ENCODE measurements at regions not wholly inside any gene's neighbourhood (a gene's known extent, or its start where the extent isn't known, plus 50 kb on each side); places are given as distances from the start of the nearest gene placed in this dataset.

- CTCF ChIA-PET = interaction anchor here (1.0 to 3.6 kb wide), 3 partner anchors 8 to 183 kb away, joined by 4 to 17 read pairs (median 6); no protein-coding TSS in a partner anchor
- no peak overlapping the region for H3K4me2 ChIP-seq
- POLR2A ChIA-PET = no interaction called here
Measured at GRCh38 chr5:170442921-170443320, 53.8 kb upstream of the KCNMB1 start.

GRCh38 chr5:170442391-170442790 lies 53.2 kb upstream of the KCNMB1 start:
- Histone ChIP-seq H3K27me3 (ENCODE audit: insufficient read depth) (no peaks in the 10 kb centered on the region), H3K9me3 (no peaks in the 10 kb centered on the region), H3K9me2 (no peaks in the 10 kb centered on the region), H3K4me2 (no peak overlapping the region), H3K4me1 (ENCODE audit: control insufficient read depth in 1 of 2, insufficient read depth in 2 of 2, low read depth in 1 of 2, low read length in 1 of 2) (no peaks in the 10 kb centered on the region; a peak in 1 of 4 replicates), H3K36me3 (replicated peaks in 1 of 2; ENCODE audit: control insufficient read depth in 1 of 2, insufficient read depth in 2 of 2, low read length in 1 of 2) (no peaks in the 10 kb centered on the region), H3K4me3 (ENCODE audit: low read depth in 2 of 2, low read length in 1 of 2) (no peak overlapping the region), H4K20me1 (ENCODE audit: insufficient read depth) (no peaks in the 10 kb centered on the region), H3K79me2 (ENCODE audit: insufficient read depth) (no peaks in the 10 kb centered on the region), H2AFZ (ENCODE audit: low read depth) (no peak overlapping the region), H3K27ac (ENCODE audit: low read depth in 2 of 2, low read length in 1 of 2) (no peak overlapping the region), H3K9ac (no peak overlapping the region), H3F3A (replicated peaks; ENCODE audit: insufficient read depth) (no peaks in the 10 kb centered on the region)
- 100% methylated on average over 3 of the region's 5 CpGs for WGBS (ENCODE audit: low lambda C conversion rate)
- ChIA-PET POLR2A (no interaction called here), CTCF (interaction anchor here (1.0 to 1.4 kb wide), 4 partner anchors 173 to 192 kb away, joined by 3 to 5 read pairs (median 4); no protein-coding TSS in a partner anchor)
- no peak for DNase-seq
- TF ChIP-seq, protein P1, sequence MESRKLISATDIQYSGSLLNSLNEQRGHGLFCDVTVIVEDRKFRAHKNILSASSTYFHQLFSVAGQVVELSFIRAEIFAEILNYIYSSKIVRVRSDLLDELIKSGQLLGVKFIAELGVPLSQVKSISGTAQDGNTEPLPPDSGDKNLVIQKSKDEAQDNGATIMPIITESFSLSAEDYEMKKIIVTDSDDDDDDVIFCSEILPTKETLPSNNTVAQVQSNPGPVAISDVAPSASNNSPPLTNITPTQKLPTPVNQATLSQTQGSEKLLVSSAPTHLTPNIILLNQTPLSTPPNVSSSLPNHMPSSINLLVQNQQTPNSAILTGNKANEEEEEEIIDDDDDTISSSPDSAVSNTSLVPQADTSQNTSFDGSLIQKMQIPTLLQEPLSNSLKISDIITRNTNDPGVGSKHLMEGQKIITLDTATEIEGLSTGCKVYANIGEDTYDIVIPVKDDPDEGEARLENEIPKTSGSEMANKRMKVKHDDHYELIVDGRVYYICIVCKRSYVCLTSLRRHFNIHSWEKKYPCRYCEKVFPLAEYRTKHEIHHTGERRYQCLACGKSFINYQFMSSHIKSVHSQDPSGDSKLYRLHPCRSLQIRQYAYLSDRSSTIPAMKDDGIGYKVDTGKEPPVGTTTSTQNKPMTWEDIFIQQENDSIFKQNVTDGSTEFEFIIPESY (IDR thresholded peaks at IDR 0.05; ENCODE audit: borderline replicate concordance, low read depth) = no peak
- TF ChIP-seq, protein P2, sequence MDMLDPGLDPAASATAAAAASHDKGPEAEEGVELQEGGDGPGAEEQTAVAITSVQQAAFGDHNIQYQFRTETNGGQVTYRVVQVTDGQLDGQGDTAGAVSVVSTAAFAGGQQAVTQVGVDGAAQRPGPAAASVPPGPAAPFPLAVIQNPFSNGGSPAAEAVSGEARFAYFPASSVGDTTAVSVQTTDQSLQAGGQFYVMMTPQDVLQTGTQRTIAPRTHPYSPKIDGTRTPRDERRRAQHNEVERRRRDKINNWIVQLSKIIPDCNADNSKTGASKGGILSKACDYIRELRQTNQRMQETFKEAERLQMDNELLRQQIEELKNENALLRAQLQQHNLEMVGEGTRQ (IDR thresholded peaks at IDR 0.05; ENCODE audit: borderline replicate concordance, low read depth, low read length) = no peak
- TF ChIP-seq GABPA (IDR thresholded peaks at IDR 0.05; ENCODE audit: low read depth) = no peak
- no peak for TF ChIP-seq FOXJ3 (CRISPR knock-in tag; IDR thresholded peaks at IDR 0.05)
- TF ChIP-seq, protein P3, sequence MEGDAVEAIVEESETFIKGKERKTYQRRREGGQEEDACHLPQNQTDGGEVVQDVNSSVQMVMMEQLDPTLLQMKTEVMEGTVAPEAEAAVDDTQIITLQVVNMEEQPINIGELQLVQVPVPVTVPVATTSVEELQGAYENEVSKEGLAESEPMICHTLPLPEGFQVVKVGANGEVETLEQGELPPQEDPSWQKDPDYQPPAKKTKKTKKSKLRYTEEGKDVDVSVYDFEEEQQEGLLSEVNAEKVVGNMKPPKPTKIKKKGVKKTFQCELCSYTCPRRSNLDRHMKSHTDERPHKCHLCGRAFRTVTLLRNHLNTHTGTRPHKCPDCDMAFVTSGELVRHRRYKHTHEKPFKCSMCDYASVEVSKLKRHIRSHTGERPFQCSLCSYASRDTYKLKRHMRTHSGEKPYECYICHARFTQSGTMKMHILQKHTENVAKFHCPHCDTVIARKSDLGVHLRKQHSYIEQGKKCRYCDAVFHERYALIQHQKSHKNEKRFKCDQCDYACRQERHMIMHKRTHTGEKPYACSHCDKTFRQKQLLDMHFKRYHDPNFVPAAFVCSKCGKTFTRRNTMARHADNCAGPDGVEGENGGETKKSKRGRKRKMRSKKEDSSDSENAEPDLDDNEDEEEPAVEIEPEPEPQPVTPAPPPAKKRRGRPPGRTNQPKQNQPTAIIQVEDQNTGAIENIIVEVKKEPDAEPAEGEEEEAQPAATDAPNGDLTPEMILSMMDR (IDR thresholded peaks at IDR 0.05) = no peak
- TF ChIP-seq FOSL2 (IDR thresholded peaks at IDR 0.05; ENCODE audit: borderline replicate concordance, low read depth) = no peak
- TF ChIP-seq JUND (IDR thresholded peaks at IDR 0.05) = no peak
- no peak for TF ChIP-seq MEF2A (IDR thresholded peaks at IDR 0.05; ENCODE audit: borderline replicate concordance, low read depth)
- TF ChIP-seq RCOR1 (IDR thresholded peaks at IDR 0.05; ENCODE audit: low read length) = no peak
- TF ChIP-seq TAF1 (IDR thresholded peaks at IDR 0.05; ENCODE audit: borderline replicate concordance, low read depth, low read length) = no peak
- TF ChIP-seq NFIC (IDR thresholded peaks at IDR 0.05; ENCODE audit: borderline replicate concordance) = no peak
- TF ChIP-seq GATA2 (CRISPR knock-in tag; IDR thresholded peaks at IDR 0.05) = no peak
- no peak for TF ChIP-seq SMC3 (IDR thresholded peaks at IDR 0.05; ENCODE audit: low read depth, low read length)

More at GRCh38 chr5:170442921-170443320, 53.8 kb upstream of the KCNMB1 start:
- Histone ChIP-seq H3F3A (replicated peaks; ENCODE audit: insufficient read depth) (no peaks in the 10 kb centered on the region), H3K9ac (no peak overlapping the region), H3K9me3 (no peaks in the 10 kb centered on the region), H3K79me2 (ENCODE audit: insufficient read depth) (no peaks in the 10 kb centered on the region), H3K36me3 (replicated peaks in 1 of 2; ENCODE audit: control insufficient read depth in 1 of 2, insufficient read depth in 2 of 2, low read length in 1 of 2) (no peaks in the 10 kb centered on the region), H2AFZ (ENCODE audit: low read depth) (no peak overlapping the region), H3K27me3 (ENCODE audit: insufficient read depth) (no peaks in the 10 kb centered on the region), H3K9me2 (no peaks in the 10 kb centered on the region), H4K20me1 (ENCODE audit: insufficient read depth) (no peaks in the 10 kb centered on the region), H3K4me3 (ENCODE audit: low read depth in 2 of 2, low read length in 1 of 2) (no peak overlapping the region), H3K4me1 (ENCODE audit: control insufficient read depth in 1 of 2, insufficient read depth in 2 of 2, low read depth in 1 of 2, low read length in 1 of 2) (no peaks in the 10 kb centered on the region; a peak in 1 of 4 replicates), H3K27ac (ENCODE audit: low read depth in 2 of 2, low read length in 1 of 2) (no peak overlapping the region)
- TF ChIP-seq GABPA (IDR thresholded peaks at IDR 0.05; ENCODE audit: low read depth) (no peak), RAD21 (IDR thresholded peaks at IDR 0.05; ENCODE audit: low read length) (no peak), NFIC (IDR thresholded peaks at IDR 0.05; ENCODE audit: borderline replicate concordance) (no peak), MXI1 (IDR thresholded peaks at IDR 0.05; ENCODE audit: low read depth, low read length) (no peak), RFX5 (IDR thresholded peaks at IDR 0.05; ENCODE audit: low read length) (no peak), CHD2 (IDR thresholded peaks at IDR 0.05; ENCODE audit: low read length, partially characterized antibody) (no peak), RCOR1 (IDR thresholded peaks at IDR 0.05; ENCODE audit: low read length) (no peak), YY1 (IDR thresholded peaks at IDR 0.05; ENCODE audit: low read depth) (no peak), TCF12 (IDR thresholded peaks at IDR 0.05) (no peak), EP300 (IDR thresholded peaks at IDR 0.05; ENCODE audit: borderline replicate concordance in 1 of 2, low read depth in 1 of 2, low read length in 1 of 2) (no peak), RXRA (IDR thresholded peaks at IDR 0.05; ENCODE audit: borderline replicate concordance, low read depth) (no peak), FOSL2 (IDR thresholded peaks at IDR 0.05; ENCODE audit: borderline replicate concordance, low read depth) (no peak), FOXM1 (IDR thresholded peaks at IDR 0.05; ENCODE audit: low read depth) (no peak)
- TF ChIP-seq, protein P3 (IDR thresholded peaks at IDR 0.05) = no peak
- TF ChIP-seq, protein P4, sequence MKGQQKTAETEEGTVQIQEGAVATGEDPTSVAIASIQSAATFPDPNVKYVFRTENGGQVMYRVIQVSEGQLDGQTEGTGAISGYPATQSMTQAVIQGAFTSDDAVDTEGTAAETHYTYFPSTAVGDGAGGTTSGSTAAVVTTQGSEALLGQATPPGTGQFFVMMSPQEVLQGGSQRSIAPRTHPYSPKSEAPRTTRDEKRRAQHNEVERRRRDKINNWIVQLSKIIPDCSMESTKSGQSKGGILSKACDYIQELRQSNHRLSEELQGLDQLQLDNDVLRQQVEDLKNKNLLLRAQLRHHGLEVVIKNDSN (IDR thresholded peaks at IDR 0.05; ENCODE audit: borderline replicate concordance, low read depth) = no peak
- WGBS (ENCODE audit: low lambda C conversion rate) = 70% methylated on average over 5 of the region's 5 CpGs
- no peak for DNase-seq
